Epithelial cell of prostate (primary cell): ENCODE measurements at regions not wholly inside any gene's neighbourhood (a gene's known extent, or its start where the extent isn't known, plus 50 kb on each side); places are given as distances from the start of the nearest gene placed in this dataset.

ENCODE experiments used
- DNase-seq: peaks from one replicate; pipeline ENCODE4 v3.0.0-alpha.2; 2011; ENCODE audit warnings: low read depth, low spot score
- H3K27ac ChIP-seq: fragments of 450-650 bp; 2 replicates; pipeline ENCODE4 v1.5.1; 2017; ENCODE audit warnings: mild to moderate bottlenecking

DNA sequence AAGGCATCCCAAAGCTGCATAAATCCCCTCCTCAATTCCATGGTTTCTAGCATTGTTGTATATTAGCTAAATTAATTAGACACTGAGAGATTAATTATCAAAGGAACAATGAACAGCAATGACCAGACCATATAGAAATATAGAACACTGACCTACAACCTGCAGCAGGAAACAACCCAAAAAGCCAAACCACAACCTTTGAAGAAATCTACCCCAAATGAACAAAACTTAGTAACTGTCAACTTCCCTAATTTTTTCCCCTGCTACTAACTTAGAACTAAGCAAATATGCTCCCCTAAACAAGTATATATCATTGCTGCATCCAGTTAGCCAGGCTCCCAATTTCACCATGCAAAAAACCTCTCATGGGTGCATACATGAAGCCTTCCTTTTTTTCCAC, 268.0 kb upstream of the ANO3 start:
- no peak overlapping the region for H3K27ac ChIP-seq
- DNase-seq = no peak

DNA sequence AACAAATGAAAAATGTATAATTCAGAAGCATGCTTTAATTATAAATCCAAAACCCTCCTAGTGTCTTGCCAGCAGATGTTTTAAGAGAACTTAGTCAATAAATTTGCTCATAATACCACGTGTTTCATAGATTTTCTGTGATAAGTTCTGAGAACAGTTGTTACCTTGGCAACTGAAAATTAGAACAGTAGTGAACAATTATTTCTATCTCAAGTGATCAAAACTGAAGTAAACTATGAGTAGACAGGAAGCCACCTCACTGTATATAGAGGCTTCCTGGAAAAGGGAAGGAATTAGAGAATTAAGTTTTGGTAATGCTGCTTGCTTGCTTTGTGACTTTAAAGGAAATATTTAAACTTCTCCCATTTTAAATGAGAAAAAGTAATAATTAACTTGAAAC, 266.0 kb upstream of the ANO3 start:
- DNase-seq = no peak
- no peak overlapping the region for H3K27ac ChIP-seq

DNA sequence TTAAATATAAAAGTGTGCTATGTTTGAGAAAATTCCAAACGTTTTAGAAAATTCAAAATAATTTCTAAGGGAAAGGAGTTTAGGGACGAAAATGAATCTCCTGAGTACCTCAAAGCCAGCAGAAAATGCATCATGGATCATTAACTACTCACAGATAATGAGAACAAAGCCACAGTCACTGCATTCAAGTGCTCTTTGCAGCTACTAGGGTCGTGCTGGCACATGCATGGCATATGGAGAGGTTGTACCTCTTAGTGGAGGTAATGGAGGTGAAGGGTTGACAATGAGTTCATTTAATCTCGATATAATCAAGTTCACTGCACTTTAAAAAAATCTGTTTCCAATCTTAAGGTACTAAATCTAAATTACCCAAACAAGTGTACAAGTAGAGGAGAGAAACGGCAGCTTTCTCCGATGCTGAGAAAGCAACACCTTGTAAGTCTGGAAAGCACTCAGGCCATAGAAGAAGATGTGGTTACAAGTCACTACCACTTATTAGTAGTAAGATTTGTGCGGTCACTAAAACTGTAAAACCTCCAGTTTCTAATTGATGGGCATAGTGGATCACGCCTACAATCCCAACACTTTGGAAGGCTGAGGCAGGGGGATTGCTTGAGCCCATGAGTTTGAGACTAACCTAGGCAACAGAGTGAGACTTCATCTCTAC, 261.1 kb upstream of the ANO3 start:
- H3K27ac ChIP-seq = no peak overlapping the region
- no peak for DNase-seq

DNA sequence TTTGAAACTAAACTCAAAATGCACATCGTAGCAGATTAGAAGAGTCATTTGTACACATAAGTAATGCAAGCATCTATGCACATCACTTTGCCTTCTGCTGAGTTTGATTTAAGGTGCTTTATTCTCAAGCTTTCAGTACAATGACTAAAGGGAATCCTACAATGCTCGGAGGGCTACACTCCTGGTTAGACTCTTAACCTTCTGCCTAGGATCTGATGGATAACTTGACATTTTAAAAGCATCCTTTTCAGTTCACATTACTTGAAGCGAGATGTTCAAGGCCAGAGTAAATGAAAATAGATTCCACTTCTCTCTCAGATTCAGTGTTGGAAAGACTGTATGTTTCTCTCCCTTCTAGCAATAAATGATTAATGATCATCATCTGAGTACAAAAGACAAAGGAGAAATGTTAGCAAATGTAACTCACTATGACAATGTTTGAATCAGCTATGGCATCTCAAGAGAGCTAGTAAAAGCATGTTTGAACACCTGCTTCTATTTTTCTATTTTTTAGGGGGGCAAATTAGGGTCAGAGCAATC, 259.2 kb upstream of the ANO3 start:
- no peak overlapping the region for H3K27ac ChIP-seq
- no peak for DNase-seq

DNA sequence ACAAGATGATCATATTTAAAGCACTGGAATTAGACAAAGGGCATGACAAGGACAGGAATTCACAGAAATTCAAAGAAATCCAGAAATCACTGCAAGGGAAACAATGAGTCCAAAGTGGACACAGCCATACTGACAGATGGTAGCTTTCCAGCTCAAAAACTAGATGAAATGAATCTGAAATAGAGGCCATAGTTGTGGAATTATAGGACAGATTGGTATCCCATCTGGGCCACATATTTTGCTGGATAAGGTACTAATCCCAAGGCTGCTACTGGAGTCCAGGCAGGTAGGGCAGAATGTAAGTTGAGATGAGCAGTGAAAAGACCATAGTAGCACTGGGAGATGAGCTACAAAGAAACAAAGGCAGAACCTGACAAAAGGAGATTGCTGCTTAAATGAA, 258.3 kb upstream of the ANO3 start:
- no peak overlapping the region for H3K27ac ChIP-seq
- no peak for DNase-seq

DNA sequence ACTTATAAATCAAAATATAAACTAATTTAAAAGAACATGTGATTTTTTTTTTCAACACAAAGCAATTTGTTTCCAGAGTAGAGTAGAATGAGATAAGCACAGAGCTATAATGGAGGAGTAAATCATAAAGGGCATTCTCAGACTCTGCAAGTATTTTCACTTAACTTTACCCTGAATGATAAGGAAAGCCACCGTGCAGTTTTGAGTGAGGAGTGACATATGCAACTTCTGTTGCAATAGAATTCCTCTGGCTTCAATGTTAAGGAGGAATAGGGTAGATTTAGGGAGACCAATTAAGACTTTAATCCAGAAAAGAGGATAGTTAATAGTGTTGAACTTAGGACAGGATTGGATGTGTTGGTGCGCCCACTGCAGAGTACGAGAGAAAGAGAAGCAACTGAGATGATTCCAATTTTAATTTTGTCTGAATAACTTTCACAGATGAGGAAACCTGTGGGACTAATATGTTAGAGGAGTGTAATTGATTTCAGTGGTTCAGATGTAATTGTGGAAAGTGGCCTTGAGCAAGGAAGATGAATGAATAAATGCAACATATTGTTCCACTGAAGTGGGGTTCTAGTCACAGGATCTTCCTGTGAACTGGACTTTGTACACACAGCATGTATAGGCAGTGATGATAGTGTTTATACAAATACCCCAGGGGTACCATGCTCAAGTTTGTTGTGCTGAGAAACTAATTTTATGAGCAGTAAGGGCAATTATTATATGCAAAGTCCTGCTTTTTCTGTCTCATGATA, 255.5 kb upstream of the ANO3 start:
- H3K27ac ChIP-seq = no peak overlapping the region
- DNase-seq = no peak

DNA sequence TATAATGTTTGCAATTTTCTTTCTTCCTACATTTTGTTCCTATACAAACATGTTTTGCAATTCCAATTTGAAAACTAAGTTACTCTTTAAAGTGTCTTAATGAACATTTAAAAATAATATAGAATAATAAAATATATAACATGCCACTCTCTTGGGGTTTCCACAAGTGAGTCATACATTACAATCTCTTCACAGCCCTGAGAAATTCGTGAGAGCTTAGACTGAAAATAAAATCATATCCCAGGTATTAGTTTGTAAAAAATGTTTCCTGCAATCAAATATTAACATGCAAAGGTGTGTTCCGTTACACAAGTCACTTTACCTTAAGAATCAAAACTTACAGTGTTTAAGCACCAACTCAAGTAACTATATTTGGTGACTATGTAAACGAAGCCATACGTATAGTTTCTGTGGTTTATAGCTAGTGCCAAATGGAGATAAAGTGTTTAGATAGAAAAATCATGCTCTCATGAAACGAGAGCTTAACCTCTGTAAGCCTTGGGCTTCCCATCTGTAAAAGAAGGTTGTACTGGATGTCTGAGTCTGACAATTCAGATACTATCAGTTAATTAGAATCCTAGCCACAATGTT, 253.6 kb upstream of the ANO3 start:
- no peak for DNase-seq
- H3K27ac ChIP-seq = peak overlapping the region; percentile 59

DNA sequence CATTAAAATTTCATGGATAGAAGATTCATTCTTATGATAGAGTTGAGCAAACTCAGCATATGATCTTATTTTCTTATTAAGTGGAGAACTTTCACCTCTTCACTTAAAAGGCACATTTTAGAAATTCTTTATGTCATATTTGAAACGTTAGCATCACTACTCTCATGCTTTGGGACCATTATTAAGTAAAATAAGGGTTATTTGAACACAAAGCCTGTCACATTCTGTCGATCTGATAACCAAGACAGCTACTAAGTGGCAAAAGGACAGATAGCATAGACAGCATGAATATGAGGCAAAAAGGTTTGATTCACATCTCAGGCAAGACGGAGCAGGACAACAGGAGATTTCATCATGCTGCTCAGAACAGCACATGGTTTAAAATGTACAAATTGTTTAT, 247.6 kb upstream of the ANO3 start:
- H3K27ac ChIP-seq = no peak overlapping the region
- no peak for DNase-seq

DNA sequence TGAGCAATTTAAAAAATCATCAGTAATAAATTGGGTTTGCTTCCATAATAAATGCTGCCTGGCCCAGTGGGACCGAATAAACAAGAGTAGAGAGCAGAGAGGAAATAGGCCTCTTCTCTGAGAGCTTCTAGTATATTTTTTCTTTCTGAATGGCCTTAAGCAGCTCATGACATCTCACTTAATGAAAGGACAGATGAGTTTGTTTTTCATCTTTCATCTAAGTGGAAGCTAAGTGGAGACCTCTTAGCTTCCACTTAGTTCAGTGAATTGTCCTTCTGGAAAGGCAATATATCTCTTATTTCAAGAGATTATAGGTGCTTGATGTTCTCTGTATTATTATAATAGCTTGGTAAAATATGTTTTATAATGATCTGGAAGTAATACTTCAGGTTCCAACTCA, 245.9 kb upstream of the ANO3 start:
- no peak for DNase-seq
- H3K27ac ChIP-seq = no peak overlapping the region

DNA sequence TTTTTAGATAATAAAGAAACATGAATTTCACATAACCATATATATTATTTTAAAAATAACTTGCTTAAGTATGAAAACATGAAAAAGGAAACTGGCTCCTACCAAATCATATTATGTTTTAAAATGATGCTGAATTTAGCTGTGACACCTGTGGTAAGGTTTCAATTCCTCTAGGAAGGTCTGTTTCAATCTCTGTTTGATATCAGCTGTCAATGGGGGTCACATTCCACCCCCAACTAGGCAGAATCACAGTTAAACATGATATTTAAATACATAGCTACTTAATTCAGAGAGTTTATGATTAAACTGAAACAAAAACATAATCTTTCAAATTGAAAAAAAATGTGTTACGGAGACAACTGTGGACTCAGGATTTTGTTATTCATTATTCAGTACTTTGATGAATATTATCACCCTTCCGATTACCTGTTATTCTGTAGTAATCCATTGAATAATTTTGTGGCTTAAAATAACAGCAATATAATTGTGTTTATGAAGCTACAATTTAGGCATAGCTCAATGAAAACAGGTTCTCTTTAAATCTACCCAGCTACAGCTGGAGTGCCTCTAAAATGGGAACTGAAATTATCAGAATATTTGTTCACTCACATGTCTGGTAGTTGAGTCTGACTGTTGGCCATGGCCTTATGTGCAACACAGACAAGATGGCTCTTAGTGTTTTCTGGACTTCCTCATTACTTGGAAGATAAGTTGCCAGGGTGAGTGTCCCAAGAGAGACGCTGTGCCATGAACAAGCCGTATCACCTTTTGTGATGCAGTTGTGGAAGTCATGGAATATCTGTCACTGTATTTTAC, 244.6 kb upstream of the ANO3 start:
- no peak overlapping the region for H3K27ac ChIP-seq
- no peak for DNase-seq

DNA sequence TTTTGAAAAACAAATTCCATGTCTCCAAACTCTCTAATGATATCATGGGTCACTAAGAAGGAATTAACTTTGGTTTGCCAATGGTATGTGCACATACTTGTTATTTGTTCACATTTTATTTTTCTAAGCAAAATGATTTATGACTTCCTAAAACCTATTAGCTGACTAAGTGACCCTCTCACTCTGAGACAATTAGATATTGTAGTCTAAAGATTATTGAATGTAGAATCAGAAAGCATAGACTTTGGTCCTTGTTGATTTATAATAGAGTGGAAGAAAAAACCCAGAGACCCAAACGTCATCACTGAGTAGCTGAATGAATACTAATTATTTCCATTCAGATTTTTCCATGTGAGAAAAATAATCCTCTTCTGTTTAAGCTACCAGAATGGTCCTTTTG, 243.5 kb upstream of the ANO3 start:
- DNase-seq = peak; percentile 20
- peak overlapping the region; percentile 13 for H3K27ac ChIP-seq

DNA sequence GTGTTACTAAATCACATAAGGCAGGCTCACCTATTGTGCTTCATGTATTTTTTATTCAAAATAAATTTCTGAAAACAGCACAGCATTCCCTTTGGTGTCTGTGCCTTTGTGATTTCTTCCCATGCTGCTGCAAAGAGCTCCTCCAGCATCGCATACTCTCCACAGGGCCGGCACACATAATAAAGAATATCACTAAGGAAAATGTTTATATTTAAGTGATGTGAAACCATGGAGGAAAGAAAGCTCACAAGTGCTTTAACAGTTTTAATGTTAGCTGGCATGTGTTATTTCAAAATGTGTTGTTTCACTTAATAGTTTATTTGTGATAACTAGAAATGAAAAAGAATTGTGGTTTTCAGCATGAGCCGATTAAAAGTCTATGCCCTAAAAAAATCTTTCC, 241.3 kb upstream of the ANO3 start:
- H3K27ac ChIP-seq = no peak overlapping the region

DNA sequence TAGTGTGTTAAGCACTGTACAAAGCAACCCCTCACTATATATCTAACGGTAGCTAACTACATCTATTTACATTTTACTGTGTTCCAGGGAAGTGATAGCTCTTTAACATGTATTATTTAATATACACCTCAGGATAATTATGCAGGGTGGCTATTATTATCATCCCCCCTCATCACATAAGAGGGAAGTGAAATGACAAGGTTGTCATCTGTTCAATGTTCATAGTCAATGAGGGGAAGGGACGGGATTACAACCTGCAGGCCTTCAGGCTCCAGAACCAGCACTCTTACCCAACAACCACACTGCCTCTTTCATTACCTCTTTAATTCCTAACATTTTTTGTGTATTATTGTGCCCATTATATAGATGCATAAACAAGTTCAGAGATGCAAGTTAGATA, 238.7 kb upstream of the ANO3 start:
- H3K27ac ChIP-seq = no peak overlapping the region
- no peak for DNase-seq

More for the DNA sequence above, 241.3 kb upstream of the ANO3 start:
- no peak for DNase-seq

DNA sequence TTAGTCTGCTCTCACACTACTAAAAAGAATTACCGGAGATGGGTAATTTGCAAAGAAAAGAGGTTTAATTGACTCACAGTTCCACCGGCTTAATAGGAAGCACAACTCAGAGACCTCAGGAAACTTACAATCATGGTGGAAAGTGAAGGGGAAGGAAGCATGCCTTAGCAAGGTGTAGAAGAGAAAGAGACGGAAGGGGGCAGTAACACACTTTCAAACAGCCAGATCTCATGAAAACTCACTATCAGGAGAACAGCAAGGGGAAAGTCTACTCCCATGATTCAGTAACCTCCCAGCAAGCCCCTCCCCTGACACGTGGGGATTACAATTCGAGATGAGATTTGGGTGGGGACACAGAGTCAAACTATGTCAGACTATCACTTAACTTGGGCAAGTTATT, 236.6 kb upstream of the ANO3 start:
- no peak overlapping the region for H3K27ac ChIP-seq
- DNase-seq = no peak

DNA sequence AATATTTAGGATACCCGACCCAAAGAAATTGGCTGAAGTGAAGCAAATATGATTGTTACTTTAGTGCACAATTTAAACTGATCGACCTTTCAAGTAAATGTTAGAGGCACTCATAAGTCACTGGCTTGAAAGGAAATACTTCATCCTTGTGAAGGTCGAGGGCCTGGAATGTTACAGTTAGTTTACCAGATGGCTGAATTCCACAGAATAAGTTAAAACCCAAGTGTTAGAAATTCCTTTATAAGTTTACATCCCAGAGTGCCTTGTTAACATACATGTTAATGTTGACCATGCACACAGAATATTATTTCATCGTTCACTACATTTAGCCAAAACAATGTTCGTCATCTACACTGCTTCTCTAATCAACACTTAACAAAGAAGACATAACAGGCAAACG, 235.5 kb upstream of the ANO3 start:
- H3K27ac ChIP-seq = no peak overlapping the region
- DNase-seq = no peak

DNA sequence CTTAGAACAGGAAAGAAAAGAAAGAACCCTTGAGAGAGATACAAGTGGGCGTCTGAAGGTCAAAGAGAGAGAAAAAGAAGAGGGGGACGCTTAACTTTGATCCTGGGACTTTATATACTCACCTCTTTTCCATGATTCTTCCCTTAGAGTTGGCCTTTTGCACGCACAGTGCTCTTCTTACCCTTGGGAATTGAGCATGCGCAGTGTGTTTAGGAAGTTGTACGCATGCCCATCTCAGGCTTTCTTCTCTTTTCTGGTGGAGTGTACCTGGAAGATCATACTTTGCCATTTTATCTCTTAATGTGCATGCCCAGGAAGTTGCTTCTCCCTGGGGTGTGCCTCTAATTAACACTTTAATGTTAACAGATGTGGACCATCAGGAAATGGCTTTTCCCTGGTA, 229.6 kb upstream of the ANO3 start:
- no peak for DNase-seq
- no peak overlapping the region for H3K27ac ChIP-seq

DNA sequence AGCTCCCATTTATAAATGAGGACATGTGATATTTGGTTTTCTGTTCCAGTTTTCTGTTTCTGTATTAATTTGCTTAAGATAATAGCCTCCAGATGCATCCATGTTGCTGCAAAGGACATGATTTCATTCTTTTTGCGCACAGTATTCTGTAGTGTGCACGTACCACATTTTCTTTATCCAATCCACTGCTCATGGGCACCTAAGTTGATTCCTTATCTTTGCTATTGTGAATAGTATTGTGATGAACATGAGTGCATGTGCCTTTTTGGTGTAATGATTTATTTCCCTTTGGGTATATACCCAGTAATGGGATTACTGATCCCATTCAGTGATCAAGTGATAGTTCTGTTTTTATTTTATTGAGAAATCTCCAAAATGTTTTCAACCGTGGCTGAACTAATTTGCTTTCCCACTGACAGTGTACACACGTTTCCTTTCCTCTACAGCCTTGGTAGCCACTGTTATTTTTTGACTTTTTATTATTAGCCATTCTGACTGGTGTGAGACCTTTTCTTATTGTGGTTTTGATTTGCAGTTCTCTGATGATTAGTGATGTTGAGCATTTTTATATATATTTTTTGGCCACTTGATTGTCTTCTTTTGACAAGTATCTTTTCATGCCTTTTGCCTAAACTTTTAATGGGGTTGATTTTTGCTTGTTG, 226.0 kb upstream of the ANO3 start:
- no peak for DNase-seq
- no peak overlapping the region for H3K27ac ChIP-seq

DNA sequence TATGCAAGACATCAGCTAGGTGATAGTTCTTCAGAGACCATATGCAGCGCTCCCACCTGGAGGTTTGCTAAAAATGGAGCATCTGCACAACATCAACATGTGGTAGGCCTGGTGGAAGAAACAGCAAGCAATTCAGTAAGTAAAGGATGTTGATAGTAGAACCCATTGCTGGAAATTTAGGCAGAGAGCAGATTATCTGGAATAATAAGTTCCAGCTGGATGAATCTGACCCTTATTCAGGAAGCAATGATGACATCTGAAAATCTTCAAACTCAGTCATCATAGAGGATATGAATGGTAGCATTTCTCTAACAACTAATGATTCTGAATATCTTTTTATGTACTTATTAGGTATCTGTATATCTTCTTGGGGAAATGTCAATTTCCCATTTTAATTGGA, 225.2 kb upstream of the ANO3 start:
- H3K27ac ChIP-seq = no peak overlapping the region
- DNase-seq = no peak

DNA sequence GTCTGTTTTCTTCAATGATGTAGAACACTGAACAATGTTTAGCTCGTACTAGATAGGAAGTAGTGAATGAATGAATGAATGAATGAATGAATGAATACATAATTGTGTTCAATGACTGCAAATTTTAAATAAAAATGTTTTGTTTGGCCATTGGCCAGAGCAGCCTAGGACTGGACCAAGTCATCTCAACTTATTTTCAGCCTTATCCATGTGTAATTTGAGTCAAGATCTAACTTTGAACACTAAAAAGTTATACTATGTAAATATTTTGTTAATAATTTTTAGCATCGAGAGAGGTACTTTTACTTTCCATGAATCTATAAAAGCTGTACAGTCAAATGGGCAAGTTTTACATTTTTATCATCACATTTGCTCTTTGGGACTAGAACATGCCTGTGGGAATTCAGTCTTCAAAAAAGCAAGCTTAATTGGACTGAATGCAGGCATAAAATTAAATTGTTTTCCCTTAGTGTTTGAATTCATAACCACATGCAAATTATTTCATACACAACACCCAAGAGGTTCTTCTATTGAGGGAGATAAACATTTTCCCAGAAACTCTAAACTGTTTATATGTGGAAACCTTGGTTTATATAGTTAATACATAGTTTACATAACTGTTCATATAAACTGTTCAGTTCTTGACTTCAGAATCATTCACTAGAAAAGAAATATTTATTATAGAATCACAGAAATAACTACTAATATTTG, 222.1 kb upstream of the ANO3 start:
- H3K27ac ChIP-seq = no peak overlapping the region
- no peak for DNase-seq

DNA sequence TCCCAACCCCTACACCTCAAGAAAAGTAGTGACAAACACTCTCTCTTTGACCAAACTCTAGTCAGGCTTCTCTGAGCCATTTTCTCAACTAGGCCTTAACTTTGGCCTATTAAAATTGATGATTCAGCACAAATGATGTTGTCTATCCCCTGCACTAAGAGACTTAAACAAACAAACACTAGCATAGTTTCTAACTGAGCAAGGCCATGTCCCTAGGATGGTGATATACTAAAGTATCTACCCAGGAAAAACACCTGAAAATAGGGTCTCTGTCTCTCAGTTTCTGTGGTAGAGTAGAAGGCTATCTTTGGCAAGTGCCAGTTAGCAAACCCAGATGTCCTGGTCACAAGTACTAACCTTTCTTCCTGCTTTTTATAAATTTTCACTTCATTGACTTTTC, 219.7 kb upstream of the ANO3 start:
- no peak overlapping the region for H3K27ac ChIP-seq
- no peak for DNase-seq
